T-helper 1 cell treated with Interleukin-12 subunit alpha and Interleukin-12 subunit beta and Interleukin-4 antibody, amounts not matched to agents 30 ng/mL and 1 ng/mL, for 36 hours (primary cell): ENCODE measurements at regions not wholly inside any gene's neighbourhood (a gene's known extent, or its start where the extent isn't known, plus 50 kb on each side); places are given as distances from the start of the nearest gene placed in this dataset.
"Not testable (repeated sequence)": the region's sequence is repeated elsewhere in the genome, so short reads cannot be mapped to it uniquely, and the experiment has no call there.

Source experiments
- intact Hi-C: fragments of 100-400 bp; cut with micrococcal nuclease; formaldehyde crosslinking; loops from one replicate; pipeline ENCODE4 v1.15.1; 2024

GRCh38 chr12:102669056-102669455 is 188.7 kb upstream of the IGF1 start:
- intact Hi-C loops: no loop called here

DNA sequence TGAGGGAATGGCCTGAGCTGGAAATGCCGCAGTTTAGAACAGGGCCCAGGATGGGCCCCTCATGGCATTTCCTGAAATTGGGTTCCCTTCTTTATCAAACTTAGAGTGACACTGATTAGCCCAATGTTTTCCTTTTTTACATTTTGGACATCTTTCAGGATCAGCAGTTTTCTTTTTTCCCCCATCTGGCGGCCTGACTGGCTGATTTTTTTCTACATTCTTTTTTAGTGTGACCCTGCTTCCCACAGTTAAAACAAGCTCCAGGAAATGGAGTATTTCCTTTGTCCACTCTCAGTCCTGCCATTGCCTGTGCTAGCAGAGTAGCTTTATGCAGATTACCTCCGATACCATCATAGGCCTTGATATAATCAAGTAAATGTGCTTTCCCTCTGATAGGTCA is 185.8 kb upstream of the IGF1 start:
- intact Hi-C loops: not testable (repeated sequence)

GRCh38 chr12:102659200-102659911 is 179.0 kb upstream of the IGF1 start:
- intact Hi-C loops: no loop called here

GRCh38 chr12:102653406-102653805 is 173.0 kb upstream of the IGF1 start:
- intact Hi-C loops: no loop called here

GRCh38 chr12:102652645-102653313 is 172.4 kb upstream of the IGF1 start:
- intact Hi-C loops: no loop called here

DNA sequence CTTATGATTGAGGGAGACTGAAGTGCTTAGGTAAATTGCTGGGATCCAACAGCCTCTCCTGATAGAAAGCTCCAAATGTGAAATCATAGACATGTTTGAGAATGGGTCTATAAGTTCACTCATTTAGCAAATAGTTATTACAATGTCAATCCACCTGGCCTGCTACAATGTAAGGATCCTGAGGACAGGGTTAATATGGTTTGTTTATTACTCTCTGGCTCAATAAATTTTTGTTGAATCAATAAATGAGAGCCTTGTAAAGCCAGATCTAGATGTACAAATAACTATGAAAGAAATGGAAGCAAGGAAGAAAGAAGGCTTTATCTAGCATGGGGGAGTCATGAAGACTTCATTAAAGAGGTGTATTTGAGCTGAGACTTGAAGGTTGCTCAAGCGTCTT is 165.6 kb upstream of the IGF1 start:
- intact Hi-C loops: no loop called here

GRCh38 chr12:102643879-102644575 is 163.7 kb upstream of the IGF1 start:
- intact Hi-C loops: no loop called here

GRCh38 chr12:102642199-102642598 is 161.8 kb upstream of the IGF1 start:
- intact Hi-C loops: no loop called here

DNA sequence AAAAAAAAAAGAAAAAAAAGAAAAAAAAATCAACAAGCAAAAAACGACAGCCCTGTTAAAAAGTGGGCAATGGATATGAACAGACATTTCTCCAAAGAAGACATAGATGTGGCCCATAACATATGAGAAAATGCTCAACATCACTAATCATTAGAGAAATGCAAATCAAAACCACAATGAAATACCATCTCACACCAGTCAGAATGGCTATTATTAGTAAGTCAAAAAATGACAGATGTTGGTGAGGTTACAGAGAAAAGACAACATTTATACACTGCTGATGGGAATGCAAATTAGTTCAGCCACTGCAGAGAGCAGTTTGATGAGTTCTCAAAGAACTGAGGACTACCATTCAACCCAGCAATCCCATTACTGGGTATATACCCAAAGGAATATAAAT is 160.3 kb upstream of the IGF1 start:
- intact Hi-C loops: not testable (repeated sequence)

GRCh38 chr12:102638777-102639176 is 158.4 kb upstream of the IGF1 start:
- intact Hi-C loops: no loop called here

- intact Hi-C loops: no loop called here
These were observed 153.7 kb upstream of the IGF1 start for GRCh38 chr12:102633981-102634605.

DNA sequence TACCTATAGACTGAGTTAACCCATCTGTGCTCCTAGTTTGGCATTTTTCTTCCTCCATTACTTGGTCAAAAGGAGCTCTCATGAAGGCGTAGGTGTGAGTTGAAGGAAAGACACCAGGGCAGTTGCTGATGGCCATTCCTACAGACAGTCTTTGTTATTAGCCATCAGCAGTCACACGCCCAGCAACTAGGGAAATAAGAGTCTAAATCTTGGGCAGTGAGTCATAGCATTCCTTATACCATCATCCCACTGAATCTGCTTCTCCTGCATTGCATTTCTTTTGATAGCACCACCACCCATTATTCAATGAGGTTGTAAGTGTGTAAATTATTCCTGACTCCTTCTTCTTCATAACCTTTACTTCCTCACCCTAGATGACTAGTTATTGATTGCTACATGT is 150.9 kb upstream of the IGF1 start:
- intact Hi-C loops: no loop called here

GRCh38 chr12:102629262-102629888 is 149.0 kb upstream of the IGF1 start:
- intact Hi-C loops: no loop called here

GRCh38 chr12:102625819-102626218 is 145.5 kb upstream of the IGF1 start:
- intact Hi-C loops: no loop called here

GRCh38 chr12:102622618-102623017 is 142.3 kb upstream of the IGF1 start:
- intact Hi-C loops: no loop called here

DNA sequence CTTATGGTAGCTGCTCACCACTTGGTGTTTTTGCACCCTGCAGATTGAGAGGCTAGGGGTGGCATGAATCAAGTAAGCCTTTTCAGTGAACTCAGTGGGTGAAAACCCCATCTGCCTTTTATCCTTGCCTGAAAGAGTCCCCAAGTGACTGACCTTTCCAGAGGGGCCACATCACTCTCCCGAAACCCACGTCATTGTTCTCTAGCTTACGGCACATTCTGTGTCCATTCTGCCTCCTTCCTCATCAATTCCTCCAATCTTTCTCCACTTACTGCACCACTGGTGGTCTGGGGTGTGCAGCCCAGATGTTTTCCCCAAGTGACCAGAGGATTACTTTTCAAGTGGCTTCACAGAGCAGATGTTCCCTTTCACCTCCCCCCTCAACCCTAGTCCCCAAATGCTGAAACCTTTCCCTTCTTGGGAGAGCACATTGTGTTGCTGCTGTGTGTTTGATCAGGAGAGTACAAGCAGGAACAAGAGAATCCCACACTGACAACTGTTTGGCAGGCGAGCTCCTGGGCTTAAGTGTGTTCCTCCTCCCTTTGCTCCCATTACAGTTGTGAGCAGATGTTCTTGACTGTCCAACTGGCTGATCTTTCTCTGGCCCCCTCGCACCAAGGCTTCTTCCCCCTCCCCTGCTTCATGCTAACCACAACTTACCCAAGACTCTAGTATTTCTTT is 138.0 kb upstream of the IGF1 start:
- intact Hi-C loops: no loop called here

DNA sequence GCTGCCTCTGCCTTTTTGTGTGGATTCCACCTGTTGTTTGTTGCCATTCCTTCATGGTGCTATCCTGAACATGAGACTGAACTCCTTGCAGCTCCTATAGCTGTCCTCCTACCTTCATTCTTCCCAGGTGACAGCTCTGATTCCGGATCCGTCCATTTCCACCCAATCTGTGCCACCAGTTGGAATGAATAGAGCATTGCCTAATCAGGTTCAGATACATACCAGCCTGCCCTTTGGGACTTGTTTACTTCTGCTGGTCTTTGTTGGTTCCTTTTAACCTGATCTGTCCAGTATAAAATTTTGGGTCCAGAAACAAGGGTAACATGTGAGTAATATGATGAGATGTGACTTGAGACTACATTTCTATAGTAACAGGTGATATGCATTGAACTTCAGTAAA is 136.3 kb upstream of the IGF1 start:
- intact Hi-C loops: no loop called here

DNA sequence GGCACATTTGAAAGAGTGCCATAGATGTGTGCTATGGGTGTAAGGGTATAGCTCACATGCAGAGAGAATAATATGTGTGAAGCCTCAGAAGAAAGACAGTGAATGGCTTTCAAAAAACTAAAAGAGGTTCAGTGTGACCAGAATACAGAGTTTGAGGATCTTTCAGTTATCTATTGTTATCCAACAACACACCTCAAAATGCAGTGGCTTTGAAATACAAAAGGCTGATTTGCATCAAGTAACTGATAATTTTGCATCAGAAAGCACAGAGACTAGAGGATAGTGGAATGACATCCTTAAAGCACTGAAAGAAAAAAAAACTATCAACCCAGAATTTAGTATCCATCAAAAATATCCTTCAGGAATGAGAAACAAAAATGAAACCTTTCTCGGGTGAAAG is 131.6 kb upstream of the IGF1 start:
- intact Hi-C loops: no loop called here

- intact Hi-C loops: no loop called here
These were observed 129.6 kb upstream of the IGF1 start for GRCh38 chr12:102609996-102610395.

DNA sequence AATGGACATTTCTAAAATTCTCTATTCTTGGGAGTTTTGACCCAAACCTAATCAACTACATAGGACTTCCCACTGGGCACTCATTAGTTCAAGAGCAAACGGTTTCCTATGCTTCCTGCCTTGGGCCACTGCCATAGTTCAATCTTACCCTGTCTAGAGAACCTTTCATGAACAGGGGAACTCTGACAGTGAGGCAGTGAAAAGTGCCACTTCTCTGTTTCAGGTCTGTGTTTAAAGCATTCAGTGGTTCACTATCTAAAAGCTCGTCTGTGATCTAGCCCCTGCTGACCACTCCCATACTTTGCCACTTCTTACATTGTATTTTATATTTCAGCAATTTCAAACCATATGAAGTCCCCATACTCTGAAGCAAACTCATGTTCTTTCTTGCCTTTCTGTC is 122.7 kb upstream of the IGF1 start:
- intact Hi-C loops: no loop called here

DNA sequence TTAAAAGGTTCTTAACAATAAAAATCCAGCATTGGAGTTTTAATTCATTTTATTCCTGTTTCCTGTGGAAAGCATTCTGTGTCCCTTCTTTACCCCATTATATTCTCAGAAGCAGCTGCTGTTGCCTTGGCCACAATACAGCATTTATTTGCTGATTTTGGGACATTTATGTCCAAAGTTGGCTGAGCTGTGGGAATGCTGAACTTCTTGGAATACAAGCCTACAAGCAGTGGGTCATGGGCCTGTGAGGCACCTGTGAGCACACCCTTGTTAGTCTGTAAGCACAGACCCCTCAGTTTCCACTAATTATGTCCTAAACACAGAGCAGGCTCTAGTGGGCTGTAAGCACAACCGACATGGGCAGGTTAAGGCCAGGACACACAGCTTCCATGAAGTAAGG is 122.2 kb upstream of the IGF1 start:
- intact Hi-C loops: no loop called here
